Retinal pigment epithelial cell (primary cell): ENCODE measurements at regions not wholly inside any gene's neighbourhood (a gene's known extent, or its start where the extent isn't known, plus 50 kb on each side); places are given as distances from the start of the nearest gene placed in this dataset.

Source experiments
- DNase-seq: peaks from one replicate; pipeline ENCODE4 v3.0.0-alpha.2; 2010; ENCODE audit warnings: low read depth
- H3K4me3 ChIP-seq: 2 replicates; pipeline ENCODE4 v1.5.1; 2011; ENCODE audit warnings: mild to moderate bottlenecking, low read length, control low read depth, moderate library complexity
- TF ChIP-seq, protein P1 (sequence below): conservative IDR thresholded peaks from 2 replicates; pipeline ENCODE4 v1.5.1; 2011; ENCODE audit warnings: low read depth, low read length, control low read depth, inconsistent platforms

DNA sequence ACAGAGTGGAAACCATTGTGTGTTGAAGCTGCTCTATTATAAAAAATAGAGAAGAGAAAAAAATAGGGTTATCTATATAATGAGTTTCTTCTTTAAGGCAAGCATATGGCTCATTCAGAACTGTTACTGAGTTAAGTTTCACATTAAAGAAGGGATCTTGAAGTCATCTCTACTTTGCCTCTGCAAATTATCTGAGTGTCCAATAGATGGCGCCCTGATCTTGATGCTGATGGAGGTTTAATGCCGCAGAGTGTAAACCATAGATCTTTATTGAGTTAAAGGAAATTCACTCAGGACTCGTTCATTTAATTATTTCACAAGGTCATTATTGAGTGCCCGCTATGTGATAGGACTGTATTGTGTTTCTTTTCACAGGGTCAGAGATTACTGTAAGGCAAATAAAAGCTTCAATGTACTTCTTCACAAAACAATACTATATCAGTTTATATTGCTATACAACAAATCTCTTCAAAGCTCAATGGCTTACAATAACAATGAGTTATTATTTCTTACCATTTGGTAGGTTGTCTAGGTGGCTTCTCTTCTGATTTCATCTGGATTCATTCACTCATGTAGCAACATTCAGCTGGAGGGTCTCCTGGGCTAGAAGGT lies 171.4 kb downstream of the NSUN3 start:
- TF ChIP-seq, protein P1, sequence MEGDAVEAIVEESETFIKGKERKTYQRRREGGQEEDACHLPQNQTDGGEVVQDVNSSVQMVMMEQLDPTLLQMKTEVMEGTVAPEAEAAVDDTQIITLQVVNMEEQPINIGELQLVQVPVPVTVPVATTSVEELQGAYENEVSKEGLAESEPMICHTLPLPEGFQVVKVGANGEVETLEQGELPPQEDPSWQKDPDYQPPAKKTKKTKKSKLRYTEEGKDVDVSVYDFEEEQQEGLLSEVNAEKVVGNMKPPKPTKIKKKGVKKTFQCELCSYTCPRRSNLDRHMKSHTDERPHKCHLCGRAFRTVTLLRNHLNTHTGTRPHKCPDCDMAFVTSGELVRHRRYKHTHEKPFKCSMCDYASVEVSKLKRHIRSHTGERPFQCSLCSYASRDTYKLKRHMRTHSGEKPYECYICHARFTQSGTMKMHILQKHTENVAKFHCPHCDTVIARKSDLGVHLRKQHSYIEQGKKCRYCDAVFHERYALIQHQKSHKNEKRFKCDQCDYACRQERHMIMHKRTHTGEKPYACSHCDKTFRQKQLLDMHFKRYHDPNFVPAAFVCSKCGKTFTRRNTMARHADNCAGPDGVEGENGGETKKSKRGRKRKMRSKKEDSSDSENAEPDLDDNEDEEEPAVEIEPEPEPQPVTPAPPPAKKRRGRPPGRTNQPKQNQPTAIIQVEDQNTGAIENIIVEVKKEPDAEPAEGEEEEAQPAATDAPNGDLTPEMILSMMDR, result peak; percentile 80
- DNase-seq, result no peak
- H3K4me3 ChIP-seq, result no peak overlapping the region

DNA sequence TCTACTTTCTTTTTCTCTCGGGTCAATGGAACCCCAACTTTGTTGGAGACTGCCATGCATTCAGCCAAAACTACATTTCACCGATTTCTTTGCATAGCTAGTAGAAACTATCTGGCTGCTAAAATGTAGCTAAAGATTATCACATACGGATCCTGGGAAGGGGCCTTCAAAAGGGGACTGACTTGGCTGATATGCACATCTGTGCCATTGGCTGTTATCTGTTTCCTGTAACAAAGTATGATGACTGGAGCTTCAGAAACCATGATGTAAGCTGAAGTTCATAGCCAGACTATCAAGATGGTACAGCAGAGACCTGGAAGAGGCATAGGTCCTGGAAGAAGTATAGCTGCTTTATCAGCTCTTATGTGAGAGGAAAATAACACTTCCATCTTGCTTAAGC lies 179.1 kb downstream of the NSUN3 start:
- TF ChIP-seq, protein P1, result no peak
- no peak for DNase-seq
- H3K4me3 ChIP-seq, result no peak overlapping the region

GRCh38 chr3:94246171-94246570 lies 183.3 kb downstream of the NSUN3 start:
- no peak for DNase-seq
- TF ChIP-seq, protein P1, result no peak
- no peak overlapping the region for H3K4me3 ChIP-seq

GRCh38 chr3:94248042-94248441 lies 185.2 kb downstream of the NSUN3 start:
- no peak overlapping the region for H3K4me3 ChIP-seq
- DNase-seq, result no peak
- TF ChIP-seq, protein P1, result no peak

DNA sequence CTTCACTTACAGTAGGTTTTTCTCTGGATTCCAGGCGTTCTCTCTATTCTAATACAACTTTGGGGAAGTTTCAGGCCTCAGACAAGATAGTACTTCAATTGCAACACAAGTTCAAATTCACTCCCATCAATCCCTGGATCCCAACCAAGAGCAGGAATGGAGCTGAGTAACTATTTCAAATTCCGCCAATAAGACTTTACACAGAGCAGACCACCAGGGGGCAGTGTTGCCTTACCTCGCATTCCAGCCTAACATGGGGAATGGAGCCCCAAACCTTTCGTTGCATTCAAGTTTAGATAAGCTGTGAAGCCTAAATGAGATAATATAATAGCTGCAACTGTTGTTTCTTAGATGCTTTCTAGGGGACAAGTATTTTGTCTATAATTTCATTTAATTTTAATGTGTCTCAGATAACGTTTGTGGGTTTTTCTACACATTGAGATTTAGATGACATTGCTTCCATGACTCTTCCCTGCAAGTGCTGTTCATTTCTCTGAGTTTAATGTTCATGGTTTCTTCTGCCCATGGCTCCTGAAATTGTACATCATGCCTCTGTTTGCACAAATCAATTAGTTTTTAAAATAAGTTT lies 186.7 kb downstream of the NSUN3 start:
- TF ChIP-seq, protein P1, result peak; percentile 87
- no peak for DNase-seq
- H3K4me3 ChIP-seq, result no peak overlapping the region

GRCh38 chr3:94251566-94251965 lies 188.7 kb downstream of the NSUN3 start:
- TF ChIP-seq, protein P1, result no peak

GRCh38 chr3:94252316-94252715 lies 189.5 kb downstream of the NSUN3 start:
- TF ChIP-seq, protein P1, result no peak
- no peak for DNase-seq
- H3K4me3 ChIP-seq, result no peak overlapping the region

More at GRCh38 chr3:94251566-94251965, 188.7 kb downstream of the NSUN3 start:
- no peak for DNase-seq
- H3K4me3 ChIP-seq, result no peak overlapping the region
